Esophagus muscularis mucosa (tissue), 4 donors: ENCODE measurements at regions not wholly inside any gene's neighbourhood (a gene's known extent, or its start where the extent isn't known, plus 50 kb on each side); places are given as distances from the start of the nearest gene placed in this dataset.
"Not testable (repeated sequence)": the region's sequence is repeated elsewhere in the genome, so short reads cannot be mapped to it uniquely, and the experiment has no call there.

Experiments
- DNase-seq: peaks from one replicate; pipeline ENCODE4 v3.0.0-alpha.2; 2017; ENCODE audit errors: extremely low spot score
- H3K27ac ChIP-seq, 4 donors: fragments of 200-600 bp; sonication (generic); replicated peaks in 1 of 4; 1 replicate in 3 of 4; 2 replicates in 1 of 4; pipeline ENCODE4 v1.5.1; 2016 to 2019; ENCODE audit warnings: mild to moderate bottlenecking in 1 of 4
- H3K27me3 ChIP-seq, 4 donors: fragments of 200-600 bp; sonication (generic); one replicate each; pipeline versions ENCODE4 v1.5.1 to v1.6.0; 2016 to 2019
- H3K36me3 ChIP-seq, 4 donors: fragments of 200-600 bp; sonication (generic); one replicate each; pipeline ENCODE4 v1.5.1; 2016 to 2019
- H3K4me1 ChIP-seq, 4 donors: fragments of 200-600 bp; sonication (generic); one replicate each; pipeline ENCODE4 v1.5.1; 2016 to 2019
- H3K4me3 ChIP-seq, 4 donors: fragments of 200-600 bp; sonication (generic); 1 replicate in 2 of 4; 2 replicates in 2 of 4; pipeline ENCODE4 v1.5.1; 2016 to 2019; ENCODE audit warnings: mild to moderate bottlenecking in 4 of 4, moderate library complexity in 1 of 4
- H3K9me3 ChIP-seq, 4 donors: fragments of 200-600 bp; sonication (generic); 1 replicate in 3 of 4; 2 replicates in 1 of 4; pipeline ENCODE4 v1.5.1; 2016 to 2019
- EP300 ChIP-seq: sonication (generic); formaldehyde crosslinking; IDR thresholded peaks from one replicate; pipeline ENCODE4 v1.6.1; 2017; ENCODE audit warnings: antibody characterized with exemption
- POLR2A ChIP-seq: fragments of 450-650 bp; IDR thresholded peaks from one replicate; pipeline ENCODE4 v1.6.1; 2017; ENCODE audit warnings: antibody characterized with exemption, moderate library complexity, mild to moderate bottlenecking, low read depth
- POLR2AphosphoS5 ChIP-seq, 2 donors: sonication (generic); formaldehyde crosslinking; IDR thresholded peaks; one replicate each; pipeline ENCODE4 v1.6.1; 2017; ENCODE audit warnings: antibody characterized with exemption in 2 of 2
- WGBS: methylation state at CpG from one replicate; pipeline ENCODE4 v1.1.5; 2018; 5-methylcytosine and 5-hydroxymethylcytosine counted together
- intact Hi-C: fragments of 100-400 bp; cut with DNase I; formaldehyde crosslinking; loops from one replicate; pipeline ENCODE4 v1.15.1; 2023
- TF ChIP-seq, protein P1 (sequence below), 3 experiments: fragments of 200-600 bp in 2 of 3; fragments of 450-650 bp in 1 of 3; sonication (generic) in 2 of 3; IDR thresholded peaks; one replicate each; pipeline ENCODE4 v1.5.1; 2017 to 2019; ENCODE audit warnings: antibody characterized with exemption in 3 of 3, mild to moderate bottlenecking in 2 of 3, moderate library complexity in 1 of 3

DNA sequence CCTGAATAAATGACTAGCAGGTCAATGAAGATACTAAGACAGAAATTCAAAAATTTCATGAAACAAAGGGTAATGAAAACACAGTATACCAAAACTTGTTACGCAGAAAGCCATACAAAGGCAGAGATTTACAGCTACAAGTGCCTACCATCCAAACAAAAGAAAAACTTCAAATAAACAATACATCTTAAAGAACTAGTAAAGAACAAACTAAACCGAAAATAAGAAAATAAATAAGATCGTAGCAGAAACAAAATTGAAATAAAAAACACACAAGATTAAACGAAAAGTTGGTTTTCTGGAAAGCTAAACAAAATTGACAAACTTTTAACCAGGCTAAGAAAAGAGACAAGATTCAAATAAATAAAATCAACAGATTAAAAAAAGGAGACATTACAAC lies 51.5 kb downstream of the VPREB1 start:
- peaks cover 0 to 11% (median 10%) of the 10 kb centered on the region in 4 donors for H3K4me1 ChIP-seq
- intact Hi-C loops, DNase-seq, H3K4me3 ChIP-seq, H3K27ac ChIP-seq, H3K9me3 ChIP-seq, H3K27me3 ChIP-seq: not testable (repeated sequence)
- peaks cover 0 to 35% (median 20%) of the 10 kb centered on the region in 4 donors for H3K36me3 ChIP-seq
- WGBS: 85% methylated on average over 4 of the region's 4 CpGs

DNA sequence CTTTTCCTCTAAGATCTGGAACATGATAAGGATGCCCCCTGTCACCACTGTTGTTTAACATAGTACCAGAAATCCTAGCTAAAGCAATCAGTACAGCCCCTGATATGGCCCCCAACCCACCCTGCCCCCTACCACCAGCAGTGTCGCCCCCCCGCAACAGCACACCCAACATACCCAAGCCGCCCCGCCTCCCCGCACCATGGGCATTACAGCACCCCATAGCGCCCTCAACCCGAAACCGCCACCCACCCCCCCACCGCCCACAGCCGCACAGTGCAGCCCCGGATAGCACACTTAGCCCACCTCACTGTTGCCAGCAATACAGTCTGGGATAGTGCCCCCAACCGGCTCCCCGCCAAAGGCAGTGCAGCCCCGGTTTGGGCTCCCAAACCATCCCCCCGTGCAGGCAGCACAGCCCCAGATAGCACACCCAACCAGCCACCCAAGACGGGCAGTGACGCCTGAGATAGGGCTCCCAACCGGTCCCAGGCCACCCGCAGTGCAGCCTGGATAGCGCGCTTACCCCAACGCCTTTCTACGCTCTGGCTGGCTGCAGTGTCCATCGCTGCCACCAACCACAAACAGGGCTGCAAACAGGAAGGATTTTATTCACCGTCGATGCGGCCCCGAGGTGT lies 52.7 kb downstream of the VPREB1 start:
- H3K36me3 ChIP-seq: peaks cover 0 to 25% (median 14%) of the 10 kb centered on the region in 4 donors
- H3K4me1 ChIP-seq: peaks cover 0 to 11% (median 10%) of the 10 kb centered on the region in 4 donors
- WGBS: no CpG with 5 or more reads among the region's 28 CpGs
- peak overlapping the region; percentile 72 to 83 (median 81) for H3K4me3 ChIP-seq
- intact Hi-C loops, DNase-seq, H3K27me3 ChIP-seq, H3K9me3 ChIP-seq: not testable (repeated sequence)
- H3K27ac ChIP-seq: peak overlapping the region; percentile 81 to 87 (median 84)

GRCh38 chr22:22297794-22298653 lies 53.4 kb downstream of the VPREB1 start:
- H3K9me3 ChIP-seq, intact Hi-C loops, H3K27me3 ChIP-seq, DNase-seq: not testable (repeated sequence)
- peak overlapping the region; percentile 72 to 83 (median 81) for H3K4me3 ChIP-seq
- H3K36me3 ChIP-seq: peaks cover 0 to 18% (median 8%) of the 10 kb centered on the region in 4 donors
- H3K4me1 ChIP-seq: peaks cover 0 to 11% (median 10%) of the 10 kb centered on the region in 4 donors
- 1% methylated on average over 14 of the region's 72 CpGs for WGBS
- peak; percentile 21 for TF ChIP-seq POLR2A
- TF ChIP-seq POLR2AphosphoS5 (IDR thresholded peaks at IDR 0.05): peak; percentile 50 to 87
- TF ChIP-seq, protein P1, sequence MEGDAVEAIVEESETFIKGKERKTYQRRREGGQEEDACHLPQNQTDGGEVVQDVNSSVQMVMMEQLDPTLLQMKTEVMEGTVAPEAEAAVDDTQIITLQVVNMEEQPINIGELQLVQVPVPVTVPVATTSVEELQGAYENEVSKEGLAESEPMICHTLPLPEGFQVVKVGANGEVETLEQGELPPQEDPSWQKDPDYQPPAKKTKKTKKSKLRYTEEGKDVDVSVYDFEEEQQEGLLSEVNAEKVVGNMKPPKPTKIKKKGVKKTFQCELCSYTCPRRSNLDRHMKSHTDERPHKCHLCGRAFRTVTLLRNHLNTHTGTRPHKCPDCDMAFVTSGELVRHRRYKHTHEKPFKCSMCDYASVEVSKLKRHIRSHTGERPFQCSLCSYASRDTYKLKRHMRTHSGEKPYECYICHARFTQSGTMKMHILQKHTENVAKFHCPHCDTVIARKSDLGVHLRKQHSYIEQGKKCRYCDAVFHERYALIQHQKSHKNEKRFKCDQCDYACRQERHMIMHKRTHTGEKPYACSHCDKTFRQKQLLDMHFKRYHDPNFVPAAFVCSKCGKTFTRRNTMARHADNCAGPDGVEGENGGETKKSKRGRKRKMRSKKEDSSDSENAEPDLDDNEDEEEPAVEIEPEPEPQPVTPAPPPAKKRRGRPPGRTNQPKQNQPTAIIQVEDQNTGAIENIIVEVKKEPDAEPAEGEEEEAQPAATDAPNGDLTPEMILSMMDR (IDR thresholded peaks at IDR 0.05): peak in 2 of 3 experiments; percentile 29 to 39
- H3K27ac ChIP-seq: peak overlapping the region; percentile 81 to 87 (median 84)

GRCh38 chr22:22298654-22299009 lies 54.0 kb downstream of the VPREB1 start:
- WGBS: 0% methylated on average over 3 of the region's 6 CpGs
- Histone ChIP-seq H3K27ac (peak overlapping the region; percentile 81 to 87 (median 84)), H3K4me3 (peak overlapping the region; percentile 72 to 83 (median 81)), H3K4me1 (peaks cover 0 to 11% (median 10%) of the 10 kb centered on the region in 4 donors), H3K36me3 (peaks cover 0 to 11% (median 4%) of the 10 kb centered on the region in 4 donors)
- H3K27me3 ChIP-seq, H3K9me3 ChIP-seq, intact Hi-C loops, DNase-seq: not testable (repeated sequence)

- H3K27ac ChIP-seq, DNase-seq, H3K4me3 ChIP-seq, H3K27me3 ChIP-seq, H3K9me3 ChIP-seq, intact Hi-C loops: not testable (repeated sequence)
- 98% methylated on average over 5 of the region's 5 CpGs for WGBS
- Histone ChIP-seq H3K4me1 (peaks cover 0 to 11% (median 10%) of the 10 kb centered on the region in 4 donors), H3K36me3 (peaks cover 1 to 13% (median 9%) of the 10 kb centered on the region in 4 donors)
These were observed 55.9 kb downstream of the VPREB1 start for GRCh38 chr22:22300511-22300910.

DNA sequence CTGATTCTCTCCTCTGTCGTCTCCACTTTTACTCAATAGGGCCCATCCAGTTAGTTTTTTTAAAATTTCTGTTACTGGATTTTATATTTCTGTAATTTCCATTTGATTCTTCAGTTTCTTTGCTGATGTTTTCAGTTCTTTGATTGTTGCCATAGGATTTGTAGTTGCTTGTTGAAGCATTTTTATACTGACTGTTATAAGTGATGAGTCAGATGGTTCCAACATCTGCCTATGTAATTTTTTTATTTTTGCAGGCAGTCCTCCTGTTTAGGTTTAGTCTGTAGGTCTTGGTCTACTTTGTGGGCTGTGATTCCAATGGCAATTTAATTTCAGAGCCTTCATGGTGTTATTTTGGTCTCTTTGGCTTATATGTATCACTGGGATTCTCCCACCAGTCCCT lies 56.4 kb downstream of the VPREB1 start:
- 100% methylated on average over 1 of the region's 1 CpG for WGBS
- intact Hi-C loops: not testable (repeated sequence)

DNA sequence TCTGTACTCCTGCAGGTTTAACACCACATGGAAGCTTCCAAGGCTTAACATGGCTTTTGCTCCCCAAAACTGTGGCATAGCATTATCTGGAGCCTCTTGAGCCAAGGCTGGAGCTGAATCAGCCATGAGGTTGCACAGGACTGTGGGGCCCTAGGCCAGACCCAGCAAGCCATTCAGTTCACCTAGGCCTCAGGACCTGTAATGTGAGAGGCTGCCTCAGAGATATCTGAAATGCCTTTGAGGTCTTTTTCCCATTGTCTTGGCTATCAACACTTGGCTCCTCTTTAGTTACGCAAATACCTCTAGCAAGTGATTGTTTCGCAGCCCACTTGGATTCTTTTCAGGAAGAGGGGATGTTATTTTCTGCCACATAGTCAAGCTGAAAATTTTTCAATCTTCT lies 72.0 kb downstream of the VPREB1 start:
- Histone ChIP-seq H3K4me1 (no peaks in the 10 kb centered on the region), H3K9me3 (no peaks in the 10 kb centered on the region), H3K36me3 (peaks cover 10 to 64% (median 52%) of the 10 kb centered on the region in 4 donors), H3K27ac (no peak overlapping the region), H3K27me3 (no peaks in the 10 kb centered on the region), H3K4me3 (no peak overlapping the region)
- no peak for DNase-seq
- intact Hi-C loops: no loop called here
- 98% methylated on average over 2 of the region's 2 CpGs for WGBS
- TF ChIP-seq POLR2A: no peak
- no peak for TF ChIP-seq POLR2AphosphoS5 (IDR thresholded peaks at IDR 0.05)
- TF ChIP-seq EP300: no peak
- TF ChIP-seq, protein P1 (IDR thresholded peaks at IDR 0.05): no peak

More for the DNA sequence above, 56.4 kb downstream of the VPREB1 start:
- not testable (repeated sequence) for H3K4me3 ChIP-seq, DNase-seq, H3K27ac ChIP-seq, H3K27me3 ChIP-seq, H3K9me3 ChIP-seq
- peaks cover 0 to 11% (median 10%) of the 10 kb centered on the region in 4 donors for H3K4me1 ChIP-seq
- peaks cover 3 to 18% (median 11%) of the 10 kb centered on the region in 4 donors for H3K36me3 ChIP-seq
